ENCODE measurements at regions not wholly inside any gene's neighbourhood (a gene's known extent, or its start where the extent isn't known, plus 50 kb on each side); places are given as distances from the start of the nearest gene placed in this dataset.

GRCh38 chr12:126591533-126591932 lies 1526.3 kb downstream of the AACS start:
- H3K27me3 ChIP-seq (ENCODE audit: control insufficient read depth, insufficient read depth, low read length): no peaks in the 10 kb centered on the region
- H3K4me3 ChIP-seq (ENCODE audit: low read depth, low read length): no peak overlapping the region
- ChIA-PET POLR2A (no interaction called here), CTCF (no interaction called here)
- DNase-seq (ENCODE audit: low read depth, low spot score): no peak
- no peak overlapping the region for H3K27ac ChIP-seq (ENCODE audit: low read depth, low read length)
- H3K9me3 ChIP-seq (ENCODE audit: control insufficient read depth, insufficient read depth, low read length): peaks cover 25% of the 10 kb centered on the region
- TF ChIP-seq, protein P1, sequence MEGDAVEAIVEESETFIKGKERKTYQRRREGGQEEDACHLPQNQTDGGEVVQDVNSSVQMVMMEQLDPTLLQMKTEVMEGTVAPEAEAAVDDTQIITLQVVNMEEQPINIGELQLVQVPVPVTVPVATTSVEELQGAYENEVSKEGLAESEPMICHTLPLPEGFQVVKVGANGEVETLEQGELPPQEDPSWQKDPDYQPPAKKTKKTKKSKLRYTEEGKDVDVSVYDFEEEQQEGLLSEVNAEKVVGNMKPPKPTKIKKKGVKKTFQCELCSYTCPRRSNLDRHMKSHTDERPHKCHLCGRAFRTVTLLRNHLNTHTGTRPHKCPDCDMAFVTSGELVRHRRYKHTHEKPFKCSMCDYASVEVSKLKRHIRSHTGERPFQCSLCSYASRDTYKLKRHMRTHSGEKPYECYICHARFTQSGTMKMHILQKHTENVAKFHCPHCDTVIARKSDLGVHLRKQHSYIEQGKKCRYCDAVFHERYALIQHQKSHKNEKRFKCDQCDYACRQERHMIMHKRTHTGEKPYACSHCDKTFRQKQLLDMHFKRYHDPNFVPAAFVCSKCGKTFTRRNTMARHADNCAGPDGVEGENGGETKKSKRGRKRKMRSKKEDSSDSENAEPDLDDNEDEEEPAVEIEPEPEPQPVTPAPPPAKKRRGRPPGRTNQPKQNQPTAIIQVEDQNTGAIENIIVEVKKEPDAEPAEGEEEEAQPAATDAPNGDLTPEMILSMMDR (IDR thresholded peaks at IDR 0.05; ENCODE audit: low read depth, low read length): no peak

DNA sequence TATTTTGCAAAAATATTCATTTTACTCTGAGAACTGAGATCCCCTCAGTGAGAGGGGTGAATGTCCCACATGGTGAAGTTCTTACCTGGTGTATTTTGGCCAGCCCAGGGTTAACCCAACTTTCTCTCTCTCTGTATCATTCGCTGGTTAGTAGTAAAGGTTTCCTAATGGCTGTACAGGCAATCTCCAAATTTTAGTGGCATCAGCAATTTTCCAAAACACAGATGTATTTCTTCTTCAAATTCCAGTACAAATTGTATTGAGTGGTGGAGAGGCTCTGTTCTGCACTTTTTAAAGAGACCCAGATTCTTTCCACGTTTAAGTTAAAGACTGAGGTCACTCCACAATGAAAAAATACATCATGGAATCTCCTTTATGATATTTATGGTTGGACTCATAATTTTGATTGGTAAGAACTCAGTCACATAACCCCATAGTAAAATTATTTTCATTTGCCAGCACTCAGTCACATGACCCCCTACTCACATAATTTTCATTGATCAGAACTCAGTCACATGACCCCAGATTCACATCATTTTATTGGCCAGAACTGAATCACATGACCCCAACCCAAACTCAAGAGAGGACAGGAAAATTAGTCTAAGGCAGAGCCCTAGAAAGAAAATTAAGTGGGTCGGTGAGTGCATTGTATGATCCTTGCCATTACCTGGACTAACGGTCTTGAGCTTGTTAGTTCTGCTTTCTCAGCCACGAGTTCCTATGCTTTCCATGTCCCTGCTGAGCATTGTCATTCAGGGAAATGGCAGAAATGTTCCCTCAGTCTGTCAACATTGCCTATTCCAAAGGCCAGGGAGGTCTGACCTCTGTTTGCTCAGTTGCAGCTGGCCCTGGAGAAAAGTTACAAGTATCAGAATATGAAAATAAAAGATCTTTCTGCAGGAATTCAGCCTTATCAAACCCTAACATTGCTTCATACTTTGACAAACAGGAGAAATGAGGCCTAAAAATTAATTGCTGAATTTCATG lies 1536.2 kb downstream of the AACS start:
- ChIA-PET POLR2A (no interaction called here), CTCF (no interaction called here)
- TF ChIP-seq, protein P1 (IDR thresholded peaks at IDR 0.05; ENCODE audit: low read depth, low read length): no peak
- no peak overlapping the region for H3K27ac ChIP-seq (ENCODE audit: low read depth, low read length)
- peaks cover 8% of the 10 kb centered on the region; the same call in 1 of the 2 replicates for H3K9me3 ChIP-seq (ENCODE audit: control insufficient read depth, insufficient read depth, low read length)
- H3K4me3 ChIP-seq (ENCODE audit: low read depth, low read length): no peak overlapping the region
- DNase-seq (ENCODE audit: low read depth, low spot score): no peak
- no peaks in the 10 kb centered on the region for H3K27me3 ChIP-seq (ENCODE audit: control insufficient read depth, insufficient read depth, low read length)

DNA sequence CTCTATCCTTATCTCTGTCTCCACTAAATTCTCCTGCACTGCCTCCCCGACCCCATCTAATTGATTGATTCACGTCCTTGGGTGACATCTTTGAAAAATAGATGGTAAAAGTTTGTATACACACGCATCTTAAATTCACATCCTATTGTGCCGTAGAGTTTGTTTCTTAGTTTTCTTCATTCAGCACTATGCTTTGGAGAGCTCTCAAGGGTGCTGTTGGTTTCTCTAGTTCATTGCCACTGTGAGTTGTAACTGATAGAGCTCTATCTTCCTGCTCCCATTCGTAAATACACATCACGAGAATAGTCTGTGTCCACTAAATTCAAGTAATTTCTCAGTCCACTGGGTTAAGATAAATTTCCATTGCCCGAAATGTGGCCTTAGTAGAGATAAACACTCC lies 1537.4 kb downstream of the AACS start:
- DNase-seq (ENCODE audit: low read depth, low spot score): no peak
- Histone ChIP-seq H3K27ac (ENCODE audit: low read depth, low read length) (no peak overlapping the region), H3K4me3 (ENCODE audit: low read depth, low read length) (no peak overlapping the region), H3K9me3 (ENCODE audit: control insufficient read depth, insufficient read depth, low read length) (peaks cover 7% of the 10 kb centered on the region; the same call in 1 of the 2 replicates), H3K27me3 (ENCODE audit: control insufficient read depth, insufficient read depth, low read length) (no peaks in the 10 kb centered on the region)
- ChIA-PET POLR2A (no interaction called here), CTCF (no interaction called here)
- TF ChIP-seq, protein P1 (IDR thresholded peaks at IDR 0.05; ENCODE audit: low read depth, low read length): no peak

DNA sequence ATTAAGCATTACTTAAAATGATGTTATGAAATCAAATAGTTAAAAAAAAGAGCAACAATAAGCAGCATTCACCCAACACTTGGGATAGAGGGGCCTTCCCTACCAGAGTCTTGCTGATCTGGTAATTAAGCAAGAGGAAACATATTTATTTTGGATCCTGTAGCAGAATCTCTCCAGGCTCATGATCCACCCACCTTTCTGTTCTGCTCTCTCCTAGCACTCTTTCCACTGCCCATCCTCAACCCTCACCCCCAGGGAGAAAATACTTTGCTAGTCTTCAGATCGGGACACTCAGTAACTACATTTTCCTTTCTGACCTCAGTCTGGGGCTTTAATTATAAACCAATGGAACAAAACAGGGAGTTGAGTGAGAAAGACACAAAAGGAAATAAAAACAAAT lies 1541.9 kb downstream of the AACS start:
- Histone ChIP-seq H3K27ac (ENCODE audit: low read depth, low read length) (no peak overlapping the region), H3K4me3 (ENCODE audit: low read depth, low read length) (no peak overlapping the region), H3K9me3 (ENCODE audit: control insufficient read depth, insufficient read depth, low read length) (peaks cover 11% of the 10 kb centered on the region), H3K27me3 (ENCODE audit: control insufficient read depth, insufficient read depth, low read length) (no peaks in the 10 kb centered on the region)
- ChIA-PET POLR2A (no interaction called here), CTCF (no interaction called here)
- DNase-seq (ENCODE audit: low read depth, low spot score): no peak
- TF ChIP-seq, protein P1 (IDR thresholded peaks at IDR 0.05; ENCODE audit: low read depth, low read length): no peak

DNA sequence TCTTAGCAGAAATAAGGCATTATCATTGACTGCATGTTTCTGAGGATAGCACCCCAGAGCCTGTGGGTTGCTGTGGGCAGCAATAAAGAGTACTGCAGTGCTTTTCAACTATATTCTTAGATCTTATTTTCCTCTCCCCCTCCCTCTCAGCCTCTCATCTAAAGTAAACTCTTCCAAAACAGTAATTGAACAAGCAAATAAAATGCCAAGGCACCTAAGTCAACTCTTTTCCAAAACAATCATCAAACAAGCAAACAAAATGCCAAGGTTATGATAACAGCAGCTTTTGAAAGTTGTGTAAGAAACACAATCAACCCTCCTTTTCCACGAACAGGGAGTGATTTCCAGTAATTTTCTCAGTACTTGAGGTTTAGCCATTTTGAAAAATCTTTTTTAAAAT lies 1542.6 kb downstream of the AACS start:
- H3K9me3 ChIP-seq (ENCODE audit: control insufficient read depth, insufficient read depth, low read length): peaks cover 11% of the 10 kb centered on the region
- DNase-seq (ENCODE audit: low read depth, low spot score): no peak
- ChIA-PET CTCF (no interaction called here), POLR2A (no interaction called here)
- no peaks in the 10 kb centered on the region for H3K27me3 ChIP-seq (ENCODE audit: control insufficient read depth, insufficient read depth, low read length)
- TF ChIP-seq, protein P1 (IDR thresholded peaks at IDR 0.05; ENCODE audit: low read depth, low read length): no peak
- no peak overlapping the region for H3K27ac ChIP-seq (ENCODE audit: low read depth, low read length)
- H3K4me3 ChIP-seq (ENCODE audit: low read depth, low read length): no peak overlapping the region
